T-helper 2 cell treated with Interferon-gamma antibody and Interleukin-4, amounts not matched to agents 5 μg/mL and 100 μg/mL, for 36 hours (primary cell): ENCODE measurements at regions not wholly inside any gene's neighbourhood (a gene's known extent, or its start where the extent isn't known, plus 50 kb on each side); places are given as distances from the start of the nearest gene placed in this dataset.
"Not testable (repeated sequence)": the region's sequence is repeated elsewhere in the genome, so short reads cannot be mapped to it uniquely, and the experiment has no call there.

Source experiments
- DNase-seq: peaks from one replicate; pipeline ENCODE4 v3.0.0; 2021; ENCODE audit warnings: low spot score
- H3K27ac Mint-ChIP-seq: one replicate; pipeline ENCODE4 v1.8.0; 2021; ENCODE audit warnings: mild to moderate bottlenecking, mixed read lengths
- H3K27me3 Mint-ChIP-seq: one replicate; pipeline ENCODE4 v1.8.0; 2021; ENCODE audit warnings: low read depth, mixed read lengths
- H3K36me3 Mint-ChIP-seq: one replicate; pipeline ENCODE4 v1.8.0; 2021; ENCODE audit warnings: low read depth, mixed read lengths
- H3K4me1 Mint-ChIP-seq: one replicate; pipeline ENCODE4 v1.8.0; 2021; ENCODE audit warnings: low read depth, mixed read lengths
- H3K4me3 Mint-ChIP-seq: one replicate; pipeline ENCODE4 v1.8.0; 2022; ENCODE audit warnings: mild to moderate bottlenecking, moderate library complexity, mixed read lengths
- H3K9me3 Mint-ChIP-seq: one replicate; pipeline ENCODE4 v1.8.0; 2021; ENCODE audit warnings: mixed read lengths

DNA sequence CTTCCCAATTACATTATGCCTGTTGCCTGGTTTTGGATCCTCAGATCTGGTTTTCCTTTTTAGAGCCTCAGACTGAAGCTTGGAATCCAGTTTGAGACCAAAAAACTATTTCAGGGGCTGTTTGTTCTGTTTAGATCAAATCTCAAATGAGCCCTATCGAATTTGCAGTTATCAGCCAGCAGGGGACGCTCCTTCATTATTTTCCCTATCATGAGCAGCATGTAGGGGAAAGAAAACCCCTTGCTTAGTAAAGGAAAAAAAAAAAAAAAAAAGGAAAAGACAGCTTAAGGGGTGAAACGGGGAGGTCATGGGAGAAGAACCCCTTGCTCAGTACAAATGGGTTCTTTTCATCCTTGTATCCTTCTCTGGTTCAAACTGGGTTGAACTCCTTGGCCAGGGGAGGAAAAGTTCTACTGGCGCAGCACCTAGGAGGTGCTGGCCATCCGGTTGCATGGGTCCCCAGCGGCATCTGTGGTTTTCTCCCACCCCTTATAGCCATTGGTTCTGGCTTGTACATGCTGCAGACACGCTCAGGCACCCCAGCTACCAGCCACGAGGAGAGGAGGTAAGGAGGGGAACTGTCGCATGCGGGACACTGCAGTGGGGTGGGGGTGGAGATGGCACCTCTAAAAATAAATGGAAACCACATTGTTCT lies 1375.1 kb upstream of the ALCAM start:
- Mint-ChIP-seq H3K27ac (no peak overlapping the region), H3K4me1 (no peaks in the 10 kb centered on the region), H3K9me3 (no peaks in the 10 kb centered on the region), H3K36me3 (no peaks in the 10 kb centered on the region), H3K4me3 (no peak overlapping the region), H3K27me3 (no peaks in the 10 kb centered on the region)
- DNase-seq = no peak

- Mint-ChIP-seq H3K9me3 (no peaks in the 10 kb centered on the region), H3K4me1 (no peaks in the 10 kb centered on the region)
Measured at GRCh38 chr3:103992469-103992868, 1374.2 kb upstream of the ALCAM start.

DNA sequence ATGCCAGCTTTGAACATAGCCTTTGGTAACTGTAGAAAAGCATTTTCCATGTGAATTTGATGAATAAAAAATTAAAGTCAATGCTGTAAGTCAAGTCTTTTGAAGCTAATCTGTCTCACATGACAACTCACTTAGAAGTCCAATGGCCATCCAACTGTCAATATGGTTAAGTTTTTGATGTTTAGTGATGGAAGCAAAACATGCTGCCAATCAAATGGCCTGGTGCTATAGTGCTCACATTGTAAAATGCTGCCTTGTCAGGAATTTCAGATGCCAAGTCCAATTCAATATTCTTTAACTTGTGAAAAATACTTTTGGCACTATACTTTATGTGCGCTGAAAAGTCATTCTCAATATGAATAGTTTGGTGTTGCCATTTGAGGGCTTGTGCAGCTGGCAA lies 1361.8 kb upstream of the ALCAM start:
- Mint-ChIP-seq H3K4me3 (no peak overlapping the region), H3K27me3 (no peaks in the 10 kb centered on the region), H3K9me3 (no peaks in the 10 kb centered on the region), H3K36me3 (no peaks in the 10 kb centered on the region), H3K4me1 (no peaks in the 10 kb centered on the region), H3K27ac (no peak overlapping the region)
- no peak for DNase-seq

More at GRCh38 chr3:103992469-103992868, 1374.2 kb upstream of the ALCAM start:
- Mint-ChIP-seq H3K36me3 (no peaks in the 10 kb centered on the region), H3K4me3 (no peak overlapping the region), H3K27me3 (no peaks in the 10 kb centered on the region), H3K27ac (no peak overlapping the region)
- no peak for DNase-seq

GRCh38 chr3:104005815-104006214 lies 1360.9 kb upstream of the ALCAM start:
- Mint-ChIP-seq H3K27ac (no peak overlapping the region), H3K36me3 (no peaks in the 10 kb centered on the region), H3K4me3 (no peak overlapping the region), H3K4me1 (no peaks in the 10 kb centered on the region), H3K27me3 (no peaks in the 10 kb centered on the region), H3K9me3 (no peaks in the 10 kb centered on the region)
- DNase-seq = no peak

DNA sequence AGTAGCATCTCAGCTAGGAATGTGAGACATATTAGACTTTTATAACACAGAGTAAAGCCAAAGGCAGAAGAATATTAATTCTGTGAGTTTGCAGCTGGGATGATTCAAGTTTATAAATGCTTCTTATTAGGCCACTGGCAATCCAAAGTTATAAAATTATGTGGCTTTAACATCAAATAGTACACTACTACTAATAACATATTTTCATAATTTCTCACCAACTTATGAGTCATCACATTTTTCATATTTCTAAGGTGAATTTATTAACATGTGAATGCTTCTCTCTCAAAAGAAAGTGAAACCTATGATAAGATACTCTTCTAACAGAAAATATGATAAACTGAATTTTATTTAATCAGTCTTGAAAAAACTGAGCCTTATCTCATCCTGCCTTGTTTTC lies 1348.2 kb upstream of the ALCAM start:
- H3K36me3 Mint-ChIP-seq = no peaks in the 10 kb centered on the region
- DNase-seq = no peak
- H3K4me3 Mint-ChIP-seq = no peak overlapping the region
- H3K9me3 Mint-ChIP-seq = peaks cover 49% of the 10 kb centered on the region
- no peaks in the 10 kb centered on the region for H3K4me1 Mint-ChIP-seq
- no peak overlapping the region for H3K27ac Mint-ChIP-seq
- H3K27me3 Mint-ChIP-seq = no peaks in the 10 kb centered on the region

GRCh38 chr3:104031598-104031997 lies 1335.1 kb upstream of the ALCAM start:
- Mint-ChIP-seq H3K9me3 (peaks cover 27% of the 10 kb centered on the region), H3K36me3 (no peaks in the 10 kb centered on the region), H3K4me1 (no peaks in the 10 kb centered on the region), H3K27me3 (no peaks in the 10 kb centered on the region), H3K27ac (no peak overlapping the region), H3K4me3 (no peak overlapping the region)
- no peak for DNase-seq

DNA sequence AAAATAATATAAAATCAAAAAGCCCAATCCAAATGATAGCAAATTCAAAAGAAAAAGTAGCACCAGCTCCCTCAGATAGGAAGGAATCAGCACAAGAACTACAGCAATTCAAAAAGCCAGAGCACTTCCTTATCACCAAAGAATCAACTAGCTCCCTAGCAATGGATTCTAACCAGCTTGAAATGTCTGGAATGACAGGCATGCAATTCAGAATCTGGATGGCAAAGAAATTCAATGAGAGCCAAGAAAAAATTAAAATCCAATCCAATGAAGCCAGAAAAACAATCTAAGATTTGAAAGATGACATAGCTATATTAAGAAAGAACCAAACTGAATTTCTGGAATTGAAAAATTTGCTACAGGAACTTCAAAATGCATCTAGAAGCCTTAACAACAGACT lies 1334.4 kb upstream of the ALCAM start:
- Mint-ChIP-seq H3K36me3 (no peaks in the 10 kb centered on the region), H3K9me3 (peaks cover 27% of the 10 kb centered on the region), H3K27me3 (no peaks in the 10 kb centered on the region), H3K4me1 (no peaks in the 10 kb centered on the region), H3K4me3 (no peak overlapping the region), H3K27ac (no peak overlapping the region)
- no peak for DNase-seq

DNA sequence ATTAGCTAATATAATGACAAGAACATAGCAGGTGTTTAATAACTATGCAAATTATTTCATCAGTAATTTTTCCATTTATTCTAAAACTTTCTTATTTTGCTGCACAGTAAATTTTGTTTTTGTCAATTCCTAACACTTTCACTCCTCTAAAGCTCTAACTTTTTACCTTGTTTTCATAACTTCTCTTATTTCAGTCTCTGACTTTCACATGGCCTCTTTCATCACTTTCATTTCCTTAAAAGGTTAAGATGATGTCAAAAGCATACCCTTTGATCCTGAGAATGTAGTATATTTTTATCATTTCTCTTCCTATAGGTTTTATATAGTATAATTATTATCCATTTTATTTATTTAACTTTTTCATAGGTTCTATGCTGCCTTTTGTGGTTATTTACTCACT lies 1325.8 kb upstream of the ALCAM start:
- no peaks in the 10 kb centered on the region for H3K4me1 Mint-ChIP-seq
- DNase-seq = no peak
- H3K9me3 Mint-ChIP-seq = peaks cover 18% of the 10 kb centered on the region
- no peak overlapping the region for H3K4me3 Mint-ChIP-seq
- no peaks in the 10 kb centered on the region for H3K36me3 Mint-ChIP-seq
- H3K27ac Mint-ChIP-seq = no peak overlapping the region
- no peaks in the 10 kb centered on the region for H3K27me3 Mint-ChIP-seq

- H3K36me3 Mint-ChIP-seq, H3K4me1 Mint-ChIP-seq, H3K27ac Mint-ChIP-seq, H3K27me3 Mint-ChIP-seq, H3K4me3 Mint-ChIP-seq, DNase-seq: not testable (repeated sequence)
- peaks cover 22% of the 10 kb centered on the region for H3K9me3 Mint-ChIP-seq
Measured at GRCh38 chr3:104043001-104043543, 1323.6 kb upstream of the ALCAM start.

DNA sequence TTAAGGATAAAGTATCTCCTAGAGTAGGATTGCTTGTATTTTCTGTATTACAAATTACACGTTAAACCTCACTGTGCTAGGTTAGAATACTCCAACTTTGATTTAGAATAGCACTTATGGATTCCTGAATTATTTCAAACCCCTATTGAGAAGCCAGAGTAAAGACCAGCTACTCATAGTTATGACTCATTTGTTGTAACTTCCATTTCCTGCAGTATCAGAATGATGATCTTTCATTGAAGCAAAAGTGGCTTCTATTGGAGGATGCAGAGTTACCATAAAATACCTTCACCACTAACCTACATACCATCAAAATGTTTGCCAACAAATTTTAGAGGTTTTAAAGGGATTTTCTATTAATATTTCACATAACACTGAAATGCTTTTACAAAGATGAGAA lies 1322.7 kb upstream of the ALCAM start:
- Mint-ChIP-seq H3K27ac (no peak overlapping the region), H3K4me1 (no peaks in the 10 kb centered on the region), H3K4me3 (no peak overlapping the region), H3K27me3 (no peaks in the 10 kb centered on the region), H3K9me3 (peaks cover 17% of the 10 kb centered on the region), H3K36me3 (no peaks in the 10 kb centered on the region)
- no peak for DNase-seq

DNA sequence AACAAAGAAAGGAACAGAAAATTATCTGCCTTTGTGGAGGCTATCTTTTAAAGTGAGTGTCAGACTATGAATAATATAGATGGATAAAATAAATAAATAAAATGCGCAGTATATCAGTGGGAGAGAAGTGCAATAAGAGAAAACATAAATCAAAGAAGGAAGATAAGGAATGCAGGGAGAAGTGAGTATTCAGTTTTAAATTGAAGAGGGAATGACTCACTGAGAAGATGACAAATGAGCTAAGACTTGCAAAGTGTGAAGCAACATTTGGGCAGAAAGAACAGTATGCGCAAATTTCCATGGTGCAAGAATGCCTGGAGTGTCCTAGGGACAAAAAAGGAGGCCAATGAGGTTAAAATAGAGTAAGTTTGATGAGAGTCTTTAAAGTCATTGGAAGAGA lies 1300.1 kb upstream of the ALCAM start:
- H3K27ac Mint-ChIP-seq = no peak overlapping the region
- H3K9me3 Mint-ChIP-seq = peaks cover 3% of the 10 kb centered on the region
- no peak for DNase-seq
- no peaks in the 10 kb centered on the region for H3K4me1 Mint-ChIP-seq
- H3K36me3 Mint-ChIP-seq = no peaks in the 10 kb centered on the region
- H3K27me3 Mint-ChIP-seq = no peaks in the 10 kb centered on the region
- no peak overlapping the region for H3K4me3 Mint-ChIP-seq

- H3K36me3 Mint-ChIP-seq = no peaks in the 10 kb centered on the region
- no peak overlapping the region for H3K27ac Mint-ChIP-seq
- no peaks in the 10 kb centered on the region for H3K4me1 Mint-ChIP-seq
- no peaks in the 10 kb centered on the region for H3K27me3 Mint-ChIP-seq
- no peak for DNase-seq
- H3K4me3 Mint-ChIP-seq = no peak overlapping the region
- H3K9me3 Mint-ChIP-seq = peaks cover 3% of the 10 kb centered on the region
Measured at GRCh38 chr3:104069114-104069513, 1297.6 kb upstream of the ALCAM start.

GRCh38 chr3:104070906-104071305 lies 1295.8 kb upstream of the ALCAM start:
- H3K27me3 Mint-ChIP-seq = no peaks in the 10 kb centered on the region
- H3K27ac Mint-ChIP-seq = no peak overlapping the region
- H3K4me1 Mint-ChIP-seq = no peaks in the 10 kb centered on the region
- H3K4me3 Mint-ChIP-seq = no peak overlapping the region
- peaks cover 3% of the 10 kb centered on the region for H3K9me3 Mint-ChIP-seq
- DNase-seq = no peak
- no peaks in the 10 kb centered on the region for H3K36me3 Mint-ChIP-seq

DNA sequence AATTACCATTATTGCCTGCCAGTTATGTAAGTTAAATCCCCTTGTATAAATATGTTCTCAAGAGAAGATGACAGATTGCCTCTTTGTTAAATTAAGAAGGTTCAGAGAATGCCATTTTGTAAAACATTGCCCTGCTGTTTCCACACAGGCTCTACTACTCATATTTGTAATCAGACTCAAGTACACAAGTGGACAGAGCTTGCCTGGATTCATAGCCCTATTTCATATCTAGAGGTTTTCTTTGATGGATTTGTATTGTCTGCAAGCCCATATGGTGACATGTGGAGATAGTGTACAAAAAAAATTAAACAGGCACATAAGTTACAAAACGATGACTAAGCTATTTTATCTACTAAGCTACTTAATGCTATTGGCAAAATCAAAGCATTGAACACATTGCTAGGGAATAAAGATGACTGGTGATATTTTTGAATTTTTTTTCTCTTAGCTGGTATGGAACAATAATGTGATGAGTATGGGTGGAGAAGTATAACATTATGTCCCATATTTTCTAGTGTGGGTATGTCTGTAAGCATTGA lies 1286.6 kb upstream of the ALCAM start:
- H3K27ac Mint-ChIP-seq = no peak overlapping the region
- no peak for DNase-seq
- no peaks in the 10 kb centered on the region for H3K27me3 Mint-ChIP-seq
- H3K9me3 Mint-ChIP-seq = no peaks in the 10 kb centered on the region
- H3K36me3 Mint-ChIP-seq = no peaks in the 10 kb centered on the region
- no peak overlapping the region for H3K4me3 Mint-ChIP-seq
- no peaks in the 10 kb centered on the region for H3K4me1 Mint-ChIP-seq

DNA sequence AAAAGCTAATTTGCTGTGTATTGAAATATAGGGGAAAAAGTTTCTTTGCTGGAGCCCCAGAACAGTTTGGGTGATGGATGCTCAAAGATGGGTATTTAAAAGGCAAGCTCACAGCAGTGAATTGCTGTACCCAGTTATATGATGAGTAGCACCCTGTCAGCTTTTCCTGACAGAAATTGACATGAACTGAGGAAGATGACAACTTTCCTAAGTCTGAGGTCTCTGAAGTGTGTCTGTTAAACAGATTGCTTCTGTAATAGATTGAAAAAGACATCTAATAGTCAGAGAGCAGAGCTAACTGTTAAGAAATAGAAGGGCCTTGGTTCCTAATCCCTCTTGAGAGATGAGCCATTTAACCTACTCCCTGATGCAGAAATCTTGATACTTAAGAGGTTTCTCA lies 1278.0 kb upstream of the ALCAM start:
- Mint-ChIP-seq H3K4me1 (no peaks in the 10 kb centered on the region), H3K27ac (no peak overlapping the region), H3K4me3 (no peak overlapping the region), H3K36me3 (no peaks in the 10 kb centered on the region), H3K9me3 (peaks cover 9% of the 10 kb centered on the region), H3K27me3 (no peaks in the 10 kb centered on the region)
- DNase-seq = no peak
